Activated B cell treated with CpG ODN at 0.5 μM for 24 hours (primary cell): ENCODE measurements at regions not wholly inside any gene's neighbourhood (a gene's known extent, or its start where the extent isn't known, plus 50 kb on each side); places are given as distances from the start of the nearest gene placed in this dataset.

Experiments
- ATAC-seq: fragments of 200-7000 bp; cut with Tn5 transposase; one replicate; pipeline ENCODE4 v1.10.0; 2021; ENCODE audit warnings: low read depth, mild to moderate bottlenecking, moderate library complexity
- CTCF ChIA-PET: fragments of 350-600 bp; sonication (Branson Sonifier 250); formaldehyde crosslinking; loops from one replicate; lab custom pipeline; 2021; ENCODE audit warnings: antibody characterized with exemption; lab: Charles Lee
- POLR2A ChIA-PET: fragments of 350-600 bp; sonication (Branson Sonifier 250); formaldehyde crosslinking; loops from one replicate; lab custom pipeline; 2021; ENCODE audit warnings: antibody characterized with exemption; lab: Charles Lee
- DNase-seq: peaks from one replicate; pipeline ENCODE4 v3.0.0; 2022
- H3K27ac Mint-ChIP-seq: one replicate; pipeline ENCODE4 v1.8.0; 2020; ENCODE audit warnings: mixed read lengths
- H3K27me3 Mint-ChIP-seq: one replicate; pipeline ENCODE4 v1.8.0; 2021; ENCODE audit warnings: mixed read lengths
- H3K36me3 Mint-ChIP-seq: one replicate; pipeline ENCODE4 v1.8.0; 2021; ENCODE audit warnings: low read depth, mixed read lengths
- H3K4me1 Mint-ChIP-seq: one replicate; pipeline ENCODE4 v1.8.0; 2021; ENCODE audit warnings: mixed read lengths
- H3K4me3 Mint-ChIP-seq: one replicate; pipeline ENCODE4 v1.8.0; 2020; ENCODE audit warnings: mild to moderate bottlenecking, mixed read lengths
- H3K9me3 Mint-ChIP-seq: one replicate; pipeline ENCODE4 v1.8.0; 2020; ENCODE audit warnings: mixed read lengths
- intact Hi-C: fragments of 100-400 bp; cut with micrococcal nuclease; formaldehyde crosslinking; loops from one replicate; pipeline ENCODE4 v1.15.1; 2024
- TF ChIP-seq, protein P1 (sequence below): fragments of 200-600 bp; IDR thresholded peaks from one replicate; pipeline ENCODE4 v1.8.0; 2022; ENCODE audit warnings: antibody characterized with exemption, mild to moderate bottlenecking

DNA sequence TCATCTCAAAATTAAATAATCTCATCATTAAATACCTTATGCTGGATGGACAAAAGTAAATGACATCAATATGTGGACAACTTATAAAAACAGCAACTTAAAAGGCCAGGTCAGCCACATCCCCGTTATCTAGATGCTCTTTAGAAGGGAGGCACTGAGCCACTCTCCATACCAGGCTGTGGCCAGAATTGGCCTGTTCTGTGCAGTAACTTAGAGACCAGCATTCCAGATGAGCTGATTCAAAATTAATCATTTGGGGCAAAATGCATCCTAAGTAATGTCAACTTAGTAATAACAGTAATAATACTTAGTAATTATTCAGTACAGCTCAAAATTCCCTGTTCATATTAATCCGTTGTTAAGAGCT lies 373.6 kb downstream of the FBXW7 start:
- ChIA-PET POLR2A (no interaction called here), CTCF (no interaction called here)
- TF ChIP-seq, protein P1, sequence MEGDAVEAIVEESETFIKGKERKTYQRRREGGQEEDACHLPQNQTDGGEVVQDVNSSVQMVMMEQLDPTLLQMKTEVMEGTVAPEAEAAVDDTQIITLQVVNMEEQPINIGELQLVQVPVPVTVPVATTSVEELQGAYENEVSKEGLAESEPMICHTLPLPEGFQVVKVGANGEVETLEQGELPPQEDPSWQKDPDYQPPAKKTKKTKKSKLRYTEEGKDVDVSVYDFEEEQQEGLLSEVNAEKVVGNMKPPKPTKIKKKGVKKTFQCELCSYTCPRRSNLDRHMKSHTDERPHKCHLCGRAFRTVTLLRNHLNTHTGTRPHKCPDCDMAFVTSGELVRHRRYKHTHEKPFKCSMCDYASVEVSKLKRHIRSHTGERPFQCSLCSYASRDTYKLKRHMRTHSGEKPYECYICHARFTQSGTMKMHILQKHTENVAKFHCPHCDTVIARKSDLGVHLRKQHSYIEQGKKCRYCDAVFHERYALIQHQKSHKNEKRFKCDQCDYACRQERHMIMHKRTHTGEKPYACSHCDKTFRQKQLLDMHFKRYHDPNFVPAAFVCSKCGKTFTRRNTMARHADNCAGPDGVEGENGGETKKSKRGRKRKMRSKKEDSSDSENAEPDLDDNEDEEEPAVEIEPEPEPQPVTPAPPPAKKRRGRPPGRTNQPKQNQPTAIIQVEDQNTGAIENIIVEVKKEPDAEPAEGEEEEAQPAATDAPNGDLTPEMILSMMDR = no peak
- DNase-seq (no peak), ATAC-seq (no peak)
- Mint-ChIP-seq H3K36me3 (no peaks in the 10 kb centered on the region), H3K4me1 (no peaks in the 10 kb centered on the region), H3K9me3 (no peaks in the 10 kb centered on the region), H3K27me3 (peaks cover 15% of the 10 kb centered on the region), H3K4me3 (no peak overlapping the region), H3K27ac (no peak overlapping the region)
- intact Hi-C loops = no loop called here

DNA sequence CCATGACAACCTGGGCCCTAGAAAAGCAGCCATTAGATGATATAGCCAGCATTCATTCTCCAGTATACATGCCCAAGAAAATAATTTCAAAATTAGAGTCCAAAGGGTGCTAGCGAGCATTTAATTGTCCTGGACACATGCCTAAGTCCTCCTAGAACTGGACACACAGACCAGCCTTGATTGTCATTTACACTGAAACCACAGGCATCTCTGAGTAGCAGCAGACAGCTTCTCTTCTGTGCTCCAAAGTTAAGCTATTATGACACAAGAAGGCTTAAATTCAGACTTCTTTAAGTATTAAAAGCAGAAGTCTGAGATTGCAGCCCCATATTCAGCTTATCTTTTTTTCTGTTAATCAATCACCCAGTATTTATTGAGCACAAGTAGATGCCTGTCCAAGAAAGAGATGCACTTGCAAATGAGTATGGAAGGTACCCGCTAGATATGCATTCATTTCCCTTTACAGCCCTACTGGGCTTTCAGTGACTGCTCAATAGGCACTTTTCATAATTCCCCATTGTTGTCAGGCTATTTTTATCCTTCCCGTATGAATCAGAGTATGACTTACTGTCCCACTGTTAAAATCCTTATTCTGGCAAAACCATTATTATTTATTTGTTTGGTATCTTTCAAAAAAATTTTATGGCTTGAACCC lies 374.1 kb downstream of the FBXW7 start:
- Mint-ChIP-seq H3K4me1 (no peaks in the 10 kb centered on the region), H3K27ac (no peak overlapping the region), H3K36me3 (no peaks in the 10 kb centered on the region), H3K9me3 (no peaks in the 10 kb centered on the region), H3K27me3 (peaks cover 16% of the 10 kb centered on the region), H3K4me3 (no peak overlapping the region)
- ChIA-PET POLR2A (no interaction called here), CTCF (no interaction called here)
- intact Hi-C loops = no loop called here
- ATAC-seq (no peak), DNase-seq (no peak)
- TF ChIP-seq, protein P1 = no peak

DNA sequence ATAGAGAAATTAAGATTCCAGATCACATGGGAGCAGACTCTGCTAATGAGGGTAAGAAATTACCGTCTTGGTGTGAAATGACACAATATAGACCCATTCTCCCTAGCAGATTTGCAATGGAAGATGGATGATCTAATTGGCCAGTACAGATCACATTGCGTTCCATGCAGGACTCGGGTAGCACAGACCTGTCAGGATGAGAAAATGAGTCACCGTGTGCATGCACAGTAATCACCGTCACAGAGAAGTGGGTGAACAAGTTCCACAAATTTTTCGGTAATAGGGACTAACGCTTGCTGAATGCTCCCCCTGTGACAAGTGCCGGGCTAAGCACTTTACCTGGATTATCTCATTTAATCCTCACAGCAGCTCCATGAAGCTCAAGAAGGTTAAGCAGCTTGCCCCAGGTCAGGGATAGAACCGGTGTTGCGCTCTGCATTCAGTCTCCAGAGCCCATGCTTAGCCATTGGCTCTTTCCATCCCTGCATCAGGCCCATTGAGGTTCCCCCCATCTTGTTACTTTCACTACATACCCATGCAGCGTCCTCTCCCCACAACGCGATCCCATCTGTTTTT lies 375.6 kb downstream of the FBXW7 start:
- no peaks in the 10 kb centered on the region for H3K36me3 Mint-ChIP-seq
- POLR2A ChIA-PET = no interaction called here
- CTCF ChIA-PET = no interaction called here
- H3K9me3 Mint-ChIP-seq = no peaks in the 10 kb centered on the region
- peaks cover 11% of the 10 kb centered on the region for H3K27me3 Mint-ChIP-seq
- no peak overlapping the region for H3K4me3 Mint-ChIP-seq
- ATAC-seq = no peak
- no peak overlapping the region for H3K27ac Mint-ChIP-seq
- intact Hi-C loops = no loop called here
- no peak for DNase-seq
- no peaks in the 10 kb centered on the region for H3K4me1 Mint-ChIP-seq
- TF ChIP-seq, protein P1 = no peak

DNA sequence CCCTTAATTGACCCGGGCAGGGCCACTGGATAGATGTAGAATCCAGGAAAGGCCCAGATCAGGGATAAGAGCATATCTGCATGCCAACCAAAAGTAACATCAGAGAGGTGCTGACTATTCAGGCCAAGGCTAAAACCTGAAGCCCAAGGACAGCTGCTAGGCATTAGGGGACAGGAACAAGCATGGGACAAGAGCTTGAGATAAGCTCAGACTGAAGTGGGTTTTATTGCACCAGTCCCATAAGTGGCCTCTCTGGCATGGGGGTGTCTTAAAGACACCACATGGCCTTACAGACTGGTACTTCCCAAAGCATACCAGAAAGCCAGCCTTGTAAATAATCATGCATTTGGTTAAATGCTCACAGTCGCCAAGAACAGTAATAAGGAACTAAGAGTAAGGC lies 376.1 kb downstream of the FBXW7 start:
- no peak overlapping the region for H3K27ac Mint-ChIP-seq
- no peak for ATAC-seq
- H3K4me3 Mint-ChIP-seq = no peak overlapping the region
- no peaks in the 10 kb centered on the region for H3K36me3 Mint-ChIP-seq
- no peaks in the 10 kb centered on the region for H3K4me1 Mint-ChIP-seq
- H3K9me3 Mint-ChIP-seq = no peaks in the 10 kb centered on the region
- POLR2A ChIA-PET = no interaction called here
- TF ChIP-seq, protein P1 = no peak
- intact Hi-C loops = no loop called here
- no peak for DNase-seq
- peaks cover 11% of the 10 kb centered on the region for H3K27me3 Mint-ChIP-seq
- CTCF ChIA-PET = no interaction called here

DNA sequence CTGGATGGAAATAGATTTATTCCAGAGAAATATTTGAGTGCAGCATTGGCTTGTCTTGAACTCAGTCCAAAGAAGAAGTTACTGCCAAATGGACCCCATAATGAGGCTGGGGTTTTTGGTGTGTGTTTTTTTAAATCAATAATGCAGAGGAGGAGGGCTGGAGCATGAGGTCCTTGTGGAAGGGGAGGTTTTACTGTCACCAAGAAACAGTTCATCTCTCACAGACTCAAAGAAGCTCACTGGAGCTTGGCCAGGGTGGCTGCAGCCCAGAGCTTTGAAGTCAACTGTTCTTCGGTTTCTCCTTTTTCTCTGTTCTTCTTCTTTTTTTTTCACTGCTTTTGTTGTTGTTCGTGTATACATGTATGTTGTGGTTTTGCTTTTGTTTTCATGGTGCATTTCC lies 377.7 kb downstream of the FBXW7 start:
- ATAC-seq = no peak
- Mint-ChIP-seq H3K27ac (no peak overlapping the region), H3K36me3 (no peaks in the 10 kb centered on the region), H3K4me1 (no peaks in the 10 kb centered on the region), H3K27me3 (peaks cover 7% of the 10 kb centered on the region), H3K4me3 (no peak overlapping the region), H3K9me3 (no peaks in the 10 kb centered on the region)
- TF ChIP-seq, protein P1 = no peak
- DNase-seq = no peak
- POLR2A ChIA-PET = no interaction called here
- CTCF ChIA-PET = no interaction called here
- intact Hi-C loops = no loop called here
